ENCODE measurements at regions not wholly inside any gene's neighbourhood (a gene's known extent, or its start where the extent isn't known, plus 50 kb on each side); places are given as distances from the start of the nearest gene placed in this dataset.

GRCh38 chr3:176574786-176575185, 622.5 kb downstream of the TBL1XR1 start:
- Histone ChIP-seq H3K18ac (ENCODE audit: insufficient read length, low read depth, low read length) (no peak overlapping the region), H3K9ac (ENCODE audit: extremely low read depth, insufficient read length, low read length) (no peak overlapping the region), H3K4me1 (ENCODE audit: insufficient read depth, low read length) (0 out of 2 replicates have a peak, but pooled peaks cover 3% of the 10 kb centered on the region), H3K23me2 (ENCODE audit: insufficient read length, low read depth, low read length, poor library complexity, severe bottlenecking) (no peaks in the 10 kb centered on the region), H3K23ac (ENCODE audit: insufficient read length, low read depth, low read length) (no peak overlapping the region), H3T11ph (ENCODE audit: low read length) (no peak overlapping the region), H2AFZ (ENCODE audit: low read length) (no peak overlapping the region), H4K20me1 (ENCODE audit: control insufficient read depth, insufficient read depth, insufficient read length) (no peaks in the 10 kb centered on the region), H3K27me3 (ENCODE audit: insufficient read depth, low read length) (no peaks in the 10 kb centered on the region), H3K79me2 (ENCODE audit: insufficient read depth, low read length) (no peaks in the 10 kb centered on the region), H3K4me2 (ENCODE audit: insufficient read depth, insufficient read length, low read length) (no peak overlapping the region), H2BK5ac (ENCODE audit: insufficient read length, low read length) (no peak overlapping the region), H3K79me1 (ENCODE audit: insufficient read depth, low read depth, low read length, poor library complexity, severe bottlenecking) (no peaks in the 10 kb centered on the region), H2BK15ac (ENCODE audit: low read depth, low read length) (no peak overlapping the region), H3K9me3 (ENCODE audit: control insufficient read depth, low read depth, low read length) (no peaks in the 10 kb centered on the region), H3K4ac (ENCODE audit: low read depth, low read length) (no peak overlapping the region), H3K14ac (ENCODE audit: insufficient read depth, low read length) (no peak overlapping the region), H3K27ac (ENCODE audit: insufficient read length, low read depth, low read length) (no peak overlapping the region), H2BK120ac (ENCODE audit: low read depth, low read length, poor library complexity, severe bottlenecking) (no peak overlapping the region), H2BK20ac (ENCODE audit: low read depth, low read length, poor library complexity, severe bottlenecking) (no peak overlapping the region), H3K56ac (ENCODE audit: insufficient read length, low read depth, low read length) (no peak overlapping the region), H2BK12ac (ENCODE audit: insufficient read length, low read depth, low read length) (no peak overlapping the region), H4K91ac (ENCODE audit: insufficient read length, low read depth, low read length) (no peak overlapping the region), H4K5ac (ENCODE audit: insufficient read length, low read depth, low read length) (no peak overlapping the region), H4K8ac (replicated peaks; ENCODE audit: insufficient read length, low read depth, low read length) (no peak overlapping the region), H2AK5ac (ENCODE audit: insufficient read length, low read length) (no peak overlapping the region)
- TF ChIP-seq CTCF (conservative IDR thresholded peaks at IDR 0.05): no peak
- no peaks in the 10 kb centered on the region for H3K9me3 Mint-ChIP-seq
- H3K4me1 Mint-ChIP-seq: peaks cover 13 to 14% of the 10 kb centered on the region in 2 experiments
- WGBS (ENCODE audit: extremely low coverage, insufficient read length, low lambda C conversion rate): no CpG with 5 or more reads among the region's 1 CpG
- no peak overlapping the region; a peak in 1 of 7 replicates for H3K27ac Mint-ChIP-seq
- H3K27me3 Mint-ChIP-seq (ENCODE audit: low read depth): no peaks in the 10 kb centered on the region
- no peak overlapping the region for H3K4me3 Mint-ChIP-seq
- no peaks in the 10 kb centered on the region for H3K36me3 Mint-ChIP-seq (ENCODE audit: insufficient read depth in 1 of 3, low read depth in 3 of 3)
- DNase-seq: no peak

Measured in H9 (cell line).